Esophagus squamous epithelium (tissue), 4 donors: ENCODE measurements at regions not wholly inside any gene's neighbourhood (a gene's known extent, or its start where the extent isn't known, plus 50 kb on each side); places are given as distances from the start of the nearest gene placed in this dataset.

Source experiments
- POLR2A ChIP-seq, 4 donors: fragments of 450-650 bp; IDR thresholded peaks; one replicate each; pipeline ENCODE4 v1.6.1; 2017; ENCODE audit warnings: antibody characterized with exemption in 4 of 4, mild to moderate bottlenecking in 4 of 4, moderate library complexity in 3 of 4
- TF ChIP-seq, protein P1 (sequence below), 6 experiments: fragments of 450-650 bp in 4 of 6; fragments of 200-600 bp in 2 of 6; sonication (generic) in 2 of 6; IDR thresholded peaks; one replicate each; pipeline ENCODE4 v1.5.1; 2016 to 2019; ENCODE audit warnings: antibody characterized with exemption in 6 of 6, mild to moderate bottlenecking in 4 of 6, moderate library complexity in 4 of 6

DNA sequence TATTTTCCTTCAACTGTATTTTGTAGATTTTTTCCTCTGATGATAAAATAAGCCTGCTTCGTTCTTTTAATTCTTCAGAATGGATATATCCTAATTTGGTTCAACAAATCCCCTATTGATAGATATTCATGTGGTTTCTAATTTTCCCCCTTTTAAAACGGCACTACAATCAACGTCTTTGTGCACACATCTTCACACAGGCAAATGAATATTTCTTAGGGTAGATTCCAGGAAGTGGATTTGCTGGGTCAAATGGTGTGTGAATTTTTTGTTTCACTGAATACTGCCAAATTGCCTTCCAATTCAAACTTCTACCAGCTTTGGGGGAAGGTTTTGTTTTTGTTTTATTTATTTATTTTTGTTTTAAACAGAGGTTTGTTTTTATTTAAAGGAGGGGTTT lies 287.2 kb downstream of the FOXO1 start:
- TF ChIP-seq, protein P1, sequence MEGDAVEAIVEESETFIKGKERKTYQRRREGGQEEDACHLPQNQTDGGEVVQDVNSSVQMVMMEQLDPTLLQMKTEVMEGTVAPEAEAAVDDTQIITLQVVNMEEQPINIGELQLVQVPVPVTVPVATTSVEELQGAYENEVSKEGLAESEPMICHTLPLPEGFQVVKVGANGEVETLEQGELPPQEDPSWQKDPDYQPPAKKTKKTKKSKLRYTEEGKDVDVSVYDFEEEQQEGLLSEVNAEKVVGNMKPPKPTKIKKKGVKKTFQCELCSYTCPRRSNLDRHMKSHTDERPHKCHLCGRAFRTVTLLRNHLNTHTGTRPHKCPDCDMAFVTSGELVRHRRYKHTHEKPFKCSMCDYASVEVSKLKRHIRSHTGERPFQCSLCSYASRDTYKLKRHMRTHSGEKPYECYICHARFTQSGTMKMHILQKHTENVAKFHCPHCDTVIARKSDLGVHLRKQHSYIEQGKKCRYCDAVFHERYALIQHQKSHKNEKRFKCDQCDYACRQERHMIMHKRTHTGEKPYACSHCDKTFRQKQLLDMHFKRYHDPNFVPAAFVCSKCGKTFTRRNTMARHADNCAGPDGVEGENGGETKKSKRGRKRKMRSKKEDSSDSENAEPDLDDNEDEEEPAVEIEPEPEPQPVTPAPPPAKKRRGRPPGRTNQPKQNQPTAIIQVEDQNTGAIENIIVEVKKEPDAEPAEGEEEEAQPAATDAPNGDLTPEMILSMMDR (IDR thresholded peaks at IDR 0.05): no peak
- no peak for TF ChIP-seq POLR2A (IDR thresholded peaks at IDR 0.05)
